Activated CD4-positive, alpha-beta T cell treated with anti-CD3 and anti-CD28 coated beads, Interleukin-2, amount 50 U/mL, for 48 hours (primary cell): ENCODE measurements at regions not wholly inside any gene's neighbourhood (a gene's known extent, or its start where the extent isn't known, plus 50 kb on each side); places are given as distances from the start of the nearest gene placed in this dataset.
A peak's percentile ranks its signal among the peaks of the same experiment; 100 is the strongest.

Source experiments
- DNase-seq, 2 experiments: peaks; one replicate each; pipeline ENCODE4 v3.0.0-alpha.2; 2020

- DNase-seq: peak in 1 of 2 experiments; percentile 7
Measured at GRCh38 chr1:108082738-108083562, 117.2 kb downstream of the SLC25A24 start.

DNA sequence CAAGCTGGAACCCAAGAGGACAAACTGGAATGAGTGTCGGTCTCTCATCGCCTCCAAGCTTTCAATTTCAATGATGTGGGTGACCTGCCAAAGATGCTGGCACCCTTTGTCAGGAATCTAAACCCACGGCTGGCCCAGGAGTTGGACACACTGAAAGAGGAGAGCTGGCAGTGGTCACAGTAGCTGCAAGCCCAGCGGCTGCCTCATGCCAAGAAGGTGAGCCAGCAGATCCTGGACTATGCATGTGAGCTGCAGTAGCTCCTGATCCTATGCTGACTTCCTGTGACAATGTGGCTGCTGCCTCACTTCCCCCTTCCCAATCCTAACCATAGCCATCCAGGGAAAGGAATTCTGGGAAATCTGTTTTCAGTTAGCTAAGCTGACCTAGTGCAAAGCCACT is 117.0 kb upstream of the VAV3 start:
- DNase-seq: no peak

GRCh38 chr1:108080448-108080847 is 115.5 kb upstream of the VAV3 start:
- peak; percentile 17 to 33 for DNase-seq

GRCh38 chr1:108079440-108080025 is 114.6 kb upstream of the VAV3 start:
- peak; percentile 39 to 51 for DNase-seq

GRCh38 chr1:108077991-108078390 is 113.0 kb upstream of the VAV3 start:
- no peak for DNase-seq

- no peak for DNase-seq
Measured at GRCh38 chr1:108075055-108075454, 110.1 kb upstream of the VAV3 start.

GRCh38 chr1:108072776-108073175 is 107.8 kb upstream of the VAV3 start:
- DNase-seq: no peak

DNA sequence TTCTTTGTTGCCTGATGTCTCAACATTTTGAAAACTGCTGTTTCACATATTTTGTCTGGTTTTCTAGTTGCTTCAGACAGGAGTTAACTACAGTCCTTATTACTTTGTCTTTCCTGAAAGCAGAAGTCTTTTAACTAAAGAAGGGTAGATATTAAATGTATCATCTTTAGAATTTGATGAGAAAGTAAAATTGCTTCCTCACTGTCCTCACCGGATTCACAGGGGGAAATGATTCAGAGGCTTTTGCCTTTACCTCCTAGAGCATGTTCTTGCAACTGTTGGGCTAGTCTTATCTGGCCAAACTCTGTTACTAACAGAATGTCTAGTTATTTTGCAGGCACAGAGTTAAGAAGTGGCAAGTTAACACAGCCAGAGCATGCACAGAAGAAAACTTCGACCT is 107.2 kb upstream of the VAV3 start:
- DNase-seq: no peak

- no peak for DNase-seq
Measured at GRCh38 chr1:108071601-108072000, 106.6 kb upstream of the VAV3 start.

DNA sequence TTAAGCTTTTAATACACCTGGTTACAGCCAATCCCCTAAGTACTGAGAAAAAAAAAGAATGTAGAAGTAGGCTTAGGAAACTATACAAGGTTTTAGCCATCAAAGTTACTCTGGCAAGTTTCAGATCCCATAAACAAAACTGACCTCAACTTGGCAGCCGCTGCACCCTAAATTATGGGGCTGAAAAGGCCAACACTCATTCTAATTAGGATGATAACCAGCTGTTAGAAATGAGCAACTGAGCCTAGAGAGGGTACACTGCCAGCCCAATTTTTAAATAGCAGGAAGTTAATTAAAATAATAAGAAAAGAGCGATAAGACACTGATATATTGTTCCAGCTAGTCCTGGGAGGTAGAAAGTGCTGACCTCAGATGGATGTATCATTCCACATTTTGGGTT is 105.7 kb upstream of the VAV3 start:
- no peak for DNase-seq

GRCh38 chr1:108067884-108068540 is 103.0 kb upstream of the VAV3 start:
- DNase-seq: no peak

- no peak for DNase-seq
Measured at GRCh38 chr1:108066808-108067207, 101.8 kb upstream of the VAV3 start.

DNA sequence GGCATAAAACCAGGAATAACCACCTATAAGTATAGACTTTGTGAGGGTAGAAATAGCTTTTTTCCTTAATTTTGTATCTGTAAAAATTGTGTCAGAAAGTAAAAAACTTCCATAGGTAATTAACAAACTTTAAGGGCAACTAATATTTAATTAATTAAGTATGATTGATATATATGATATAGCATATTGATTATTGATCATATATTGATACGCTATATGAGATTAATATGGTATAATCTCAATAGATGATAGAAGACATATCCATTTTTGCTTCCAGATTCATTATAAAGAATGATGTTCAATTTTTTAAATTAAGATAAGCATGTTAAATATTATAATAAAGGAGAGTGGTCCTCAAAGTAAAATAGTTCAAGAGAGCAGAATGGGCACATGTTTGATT is 99.3 kb upstream of the VAV3 start:
- DNase-seq: no peak

GRCh38 chr1:108063703-108064102 is 98.7 kb upstream of the VAV3 start:
- no peak for DNase-seq

DNA sequence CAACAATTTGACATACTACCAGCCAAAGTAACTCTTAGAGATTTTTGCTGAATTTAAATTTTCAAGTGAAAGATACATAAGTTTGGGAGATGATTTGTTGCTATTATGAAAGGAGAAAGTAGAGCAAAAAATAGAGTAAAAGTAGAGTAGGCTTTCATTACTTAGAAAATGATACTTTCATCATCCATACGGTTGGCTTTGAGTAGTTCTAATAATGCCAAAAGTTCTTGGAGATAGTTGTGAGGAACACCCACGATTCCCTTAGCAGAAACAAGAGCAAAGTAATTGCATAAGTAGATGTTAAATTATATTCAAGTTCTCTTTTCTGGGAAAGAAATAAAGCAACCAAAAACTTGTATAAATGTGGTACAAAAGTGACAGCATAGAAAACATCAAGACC is 95.0 kb upstream of the VAV3 start:
- DNase-seq: no peak

DNA sequence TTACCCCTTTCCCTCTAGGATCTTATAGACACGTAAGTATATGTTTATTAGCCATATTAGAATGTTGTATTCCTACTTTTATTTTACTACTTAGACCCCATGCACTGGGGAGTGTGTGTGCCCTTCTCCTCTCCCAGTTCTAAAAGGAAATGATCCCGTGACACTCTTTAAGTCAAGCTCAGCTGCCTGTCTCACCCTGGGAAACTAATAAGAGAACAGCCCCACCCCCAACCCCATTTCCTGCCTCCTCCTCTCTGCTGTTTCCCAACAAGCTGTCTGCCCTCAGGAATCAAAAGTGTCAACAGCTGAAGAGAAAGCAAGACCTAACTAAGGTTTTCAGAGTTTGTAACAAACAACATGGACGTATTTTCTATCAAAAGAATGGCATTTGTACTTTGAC is 92.6 kb upstream of the VAV3 start:
- no peak for DNase-seq

GRCh38 chr1:108056436-108056990 is 91.5 kb upstream of the VAV3 start:
- DNase-seq: no peak

DNA sequence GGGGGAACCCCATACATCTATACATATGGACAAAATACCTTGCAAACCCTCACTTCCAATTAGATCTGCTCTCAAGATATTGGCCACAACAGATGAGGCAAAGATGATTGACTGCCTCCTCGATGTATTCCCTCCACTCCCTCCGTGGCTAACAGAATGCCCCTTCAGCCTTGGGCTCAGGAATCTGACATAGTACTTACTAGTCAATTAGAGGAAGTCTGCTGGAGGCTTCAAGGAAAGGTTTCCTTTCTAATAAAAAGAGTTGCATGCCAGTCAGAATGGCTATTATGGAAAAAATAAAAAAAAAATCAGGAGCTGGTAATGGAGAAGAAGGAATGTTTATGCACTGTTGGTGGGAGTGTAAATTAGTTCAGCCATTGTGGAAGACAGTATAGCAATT is 90.4 kb upstream of the VAV3 start:
- DNase-seq: no peak

GRCh38 chr1:108054396-108054795 is 89.4 kb upstream of the VAV3 start:
- no peak for DNase-seq

GRCh38 chr1:108053270-108054013 is 88.5 kb upstream of the VAV3 start:
- DNase-seq: no peak

GRCh38 chr1:108051631-108052377 is 86.8 kb upstream of the VAV3 start:
- DNase-seq: no peak

- DNase-seq: no peak
Measured at GRCh38 chr1:108050911-108051629, 86.1 kb upstream of the VAV3 start.
